CD4-positive, alpha-beta T cell treated with Interleukin-15 for 4 hours (primary cell): ENCODE measurements at regions not wholly inside any gene's neighbourhood (a gene's known extent, or its start where the extent isn't known, plus 50 kb on each side); places are given as distances from the start of the nearest gene placed in this dataset.
"Not testable (repeated sequence)": the region's sequence is repeated elsewhere in the genome, so short reads cannot be mapped to it uniquely, and the experiment has no call there.

Experiments used
- DNase-seq: peaks from one replicate; pipeline ENCODE4 v3.0.0-alpha.2; 2020; ENCODE audit warnings: low spot score

DNA sequence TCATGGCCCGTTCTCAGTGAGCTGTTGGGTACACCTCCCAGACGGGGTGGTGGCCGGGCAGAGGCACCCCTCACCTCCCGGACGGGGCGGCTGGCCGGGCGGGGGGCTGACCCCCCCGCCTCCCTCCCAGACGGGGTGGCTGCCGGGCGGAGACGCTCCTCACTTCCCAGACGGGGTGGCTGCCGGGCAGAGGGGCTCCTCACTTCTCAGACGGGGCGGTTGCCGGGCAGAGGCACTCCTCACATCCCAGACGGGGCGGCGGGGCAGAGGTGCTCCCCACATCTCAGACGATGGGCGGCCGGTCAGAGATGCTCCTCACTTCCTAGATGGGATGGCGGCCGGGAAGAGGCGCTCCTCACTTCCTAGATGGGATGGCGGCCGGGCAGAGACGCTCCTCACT, 129.7 kb upstream of the DAAM1 start:
- DNase-seq, result not testable (repeated sequence)

DNA sequence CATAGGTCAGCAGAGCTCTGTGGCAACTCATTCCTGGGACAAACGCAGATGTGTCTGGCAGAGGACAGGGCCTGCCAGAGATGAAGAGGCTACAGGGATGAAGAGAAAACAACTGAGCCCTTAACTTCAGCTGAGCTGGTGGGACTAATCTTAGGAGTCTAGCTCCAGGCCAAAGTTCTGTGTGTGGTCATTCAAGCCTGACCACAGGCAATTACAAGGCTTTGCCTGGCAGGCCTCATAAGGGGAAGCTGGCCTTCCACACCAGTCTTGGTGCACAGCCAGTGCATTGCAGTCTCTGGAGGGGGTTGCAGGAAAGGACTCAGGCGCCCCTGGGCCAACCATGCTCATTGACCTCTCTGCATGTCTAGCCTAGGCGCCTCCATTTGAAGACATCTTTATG, 127.6 kb upstream of the DAAM1 start:
- DNase-seq, result no peak

DNA sequence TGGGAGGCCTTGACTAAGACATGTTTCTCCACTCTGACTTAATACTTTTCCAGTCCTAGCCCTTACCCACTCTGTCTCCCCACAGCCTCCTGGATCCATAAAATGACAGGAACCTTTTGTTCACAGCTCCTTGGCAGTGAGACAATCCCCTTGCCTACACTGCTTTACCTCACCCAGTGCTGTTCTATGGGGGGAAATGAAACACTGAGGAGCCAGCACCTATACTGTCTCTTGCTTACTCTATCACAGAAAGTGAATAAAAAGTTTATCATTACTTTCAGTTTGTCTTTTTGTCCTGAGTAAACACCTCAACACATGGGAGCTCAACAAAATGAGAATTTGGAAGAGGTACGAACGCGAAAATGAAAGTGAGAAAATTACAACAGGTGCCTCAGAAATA, 127.2 kb upstream of the DAAM1 start:
- no peak for DNase-seq

DNA sequence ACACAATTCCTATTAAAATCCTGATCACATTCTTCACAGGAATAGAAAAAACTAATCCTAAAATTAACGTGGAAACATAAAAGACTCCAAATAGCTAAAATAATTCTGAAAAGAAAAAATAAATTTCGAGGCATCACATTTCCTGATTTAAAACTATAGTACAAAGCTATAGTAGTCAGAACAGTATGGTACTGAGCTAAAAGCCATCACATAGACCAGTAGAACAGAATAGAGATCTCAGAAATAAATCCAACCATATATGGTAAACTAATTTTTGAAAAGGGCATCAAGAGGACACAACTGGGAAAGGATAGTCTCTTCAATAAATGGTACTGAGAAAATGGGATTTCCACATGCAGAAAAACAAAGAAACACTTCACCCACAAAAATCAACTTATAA, 125.2 kb upstream of the DAAM1 start:
- no peak for DNase-seq

DNA sequence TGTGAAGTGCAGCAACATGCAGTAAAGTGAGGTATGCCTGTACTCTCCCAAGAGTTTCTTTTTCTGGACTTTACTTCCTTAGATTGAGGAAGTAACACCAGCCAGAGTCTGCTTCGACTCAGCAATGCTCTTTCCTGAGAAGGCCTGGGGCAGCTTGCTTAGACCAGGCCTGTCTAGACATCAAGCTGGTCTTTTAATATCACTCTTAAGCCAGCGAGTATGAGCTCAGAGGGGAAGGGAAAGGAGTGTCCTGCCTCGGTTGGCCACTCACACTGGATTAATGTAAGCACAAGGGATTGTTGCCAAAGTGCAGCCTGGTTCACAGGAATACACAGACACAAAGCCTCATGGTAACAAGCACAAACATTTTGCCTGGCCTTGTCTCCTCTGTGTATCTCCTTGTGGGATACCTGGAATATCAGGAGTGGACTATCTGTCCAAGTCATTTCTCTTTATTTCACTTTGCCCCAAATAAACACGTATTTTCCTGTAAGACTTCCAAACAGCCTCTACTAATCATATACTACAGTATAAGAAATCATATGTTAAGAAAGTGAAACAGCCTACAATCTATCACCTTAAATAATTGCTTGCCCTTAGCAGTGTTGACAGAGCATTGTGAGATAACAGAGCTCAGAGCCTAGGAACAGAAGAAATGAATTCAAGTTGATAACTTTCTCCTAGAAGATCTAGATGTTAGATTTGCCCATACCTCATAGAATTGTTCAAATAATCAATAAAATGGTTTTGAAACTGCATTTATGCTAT, 121.2 kb upstream of the DAAM1 start:
- DNase-seq, result no peak

DNA sequence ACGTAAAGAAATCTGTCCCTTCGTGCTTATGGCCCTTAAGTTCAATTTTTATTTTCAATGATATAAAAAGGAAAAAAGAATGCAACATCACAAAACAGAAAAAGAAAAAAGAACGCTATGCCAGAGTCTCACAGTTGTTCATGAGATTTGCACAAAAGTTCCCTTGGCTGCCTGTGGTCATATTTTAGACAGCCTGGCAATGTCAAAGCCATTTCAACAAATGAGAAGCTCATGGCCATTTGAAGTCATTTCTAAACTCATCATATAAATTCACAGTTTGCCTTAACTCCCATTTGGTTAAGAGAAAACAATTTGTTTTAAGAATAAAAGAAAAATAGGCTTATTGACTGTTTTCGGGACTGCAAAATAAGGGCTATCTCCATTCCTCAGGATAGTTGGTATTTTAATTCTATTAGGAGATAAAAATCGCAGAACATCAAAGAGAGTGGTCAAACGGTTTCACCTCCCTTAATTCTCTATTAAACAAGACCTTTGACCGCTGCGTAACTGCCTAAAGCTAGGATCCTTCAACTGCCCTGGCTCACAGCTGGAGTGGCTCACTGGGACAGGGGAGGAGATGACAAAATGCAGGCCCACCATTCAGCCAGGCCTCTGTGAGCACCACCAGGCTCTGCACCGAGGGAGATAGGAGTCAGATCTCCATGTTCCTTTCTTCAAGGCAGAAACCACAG, 119.2 kb upstream of the DAAM1 start:
- DNase-seq, result no peak

DNA sequence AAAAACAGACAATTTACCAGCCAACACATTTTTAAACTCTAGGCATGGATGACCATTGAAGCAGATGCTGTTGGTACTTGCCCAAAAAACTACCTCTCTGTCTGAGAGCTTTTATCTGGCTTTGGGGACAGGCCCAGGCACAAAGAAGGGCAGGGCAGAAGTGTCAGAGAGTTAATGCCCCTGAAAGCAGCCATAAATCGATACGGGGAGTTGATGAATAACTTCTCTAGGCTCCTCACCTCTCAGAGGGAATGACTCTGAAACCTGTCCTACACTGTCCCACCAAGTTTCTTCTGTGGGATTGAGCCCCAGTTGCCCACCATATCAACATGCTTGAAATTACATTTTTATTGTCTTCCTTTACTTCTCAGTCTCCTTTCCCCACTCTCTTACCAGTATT, 113.0 kb upstream of the DAAM1 start:
- DNase-seq, result no peak

DNA sequence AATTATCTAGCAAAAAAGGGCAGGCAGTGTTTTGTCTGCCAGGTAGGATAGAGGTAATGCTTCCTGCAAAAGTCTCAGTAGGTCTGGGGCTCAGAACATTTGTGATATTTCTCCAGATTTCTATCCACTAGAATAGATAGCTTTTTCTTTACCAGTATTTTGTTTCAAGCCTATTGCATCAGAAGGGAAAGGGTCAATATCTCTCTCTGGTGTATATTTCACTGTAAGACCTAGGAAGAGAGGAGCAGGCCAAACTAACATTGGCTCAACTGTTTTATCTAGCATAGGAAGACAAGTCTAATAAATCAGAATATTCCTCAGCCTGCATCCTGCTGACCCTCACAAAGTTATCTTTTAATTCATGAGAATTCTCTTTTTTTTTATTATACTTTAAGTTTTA, 106.7 kb upstream of the DAAM1 start:
- no peak for DNase-seq

DNA sequence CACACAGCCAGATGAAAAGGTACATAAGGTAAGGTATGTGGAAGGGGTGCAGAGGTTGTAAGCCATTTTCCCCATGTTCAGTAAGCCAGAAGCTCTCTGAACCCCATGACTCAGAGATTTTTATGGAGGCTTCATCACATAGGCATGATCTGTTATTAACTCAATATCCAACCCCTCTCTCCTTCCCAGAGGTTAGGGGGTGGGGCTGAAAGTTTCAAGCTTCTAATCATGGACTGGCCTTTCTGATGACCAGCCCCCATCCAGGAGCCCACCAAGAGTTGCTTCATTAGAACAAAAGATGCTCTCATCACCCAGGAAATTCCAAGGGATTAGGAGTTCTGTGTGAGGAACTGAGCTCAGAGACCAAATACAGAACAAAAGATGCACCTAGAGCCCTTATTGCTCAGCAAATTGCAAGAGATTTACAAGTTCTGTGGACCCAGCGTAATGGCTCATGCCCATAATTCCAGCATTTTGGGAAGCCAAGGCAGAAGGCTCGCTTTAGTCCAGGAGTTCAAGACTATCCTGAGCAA, 103.2 kb upstream of the DAAM1 start:
- no peak for DNase-seq

DNA sequence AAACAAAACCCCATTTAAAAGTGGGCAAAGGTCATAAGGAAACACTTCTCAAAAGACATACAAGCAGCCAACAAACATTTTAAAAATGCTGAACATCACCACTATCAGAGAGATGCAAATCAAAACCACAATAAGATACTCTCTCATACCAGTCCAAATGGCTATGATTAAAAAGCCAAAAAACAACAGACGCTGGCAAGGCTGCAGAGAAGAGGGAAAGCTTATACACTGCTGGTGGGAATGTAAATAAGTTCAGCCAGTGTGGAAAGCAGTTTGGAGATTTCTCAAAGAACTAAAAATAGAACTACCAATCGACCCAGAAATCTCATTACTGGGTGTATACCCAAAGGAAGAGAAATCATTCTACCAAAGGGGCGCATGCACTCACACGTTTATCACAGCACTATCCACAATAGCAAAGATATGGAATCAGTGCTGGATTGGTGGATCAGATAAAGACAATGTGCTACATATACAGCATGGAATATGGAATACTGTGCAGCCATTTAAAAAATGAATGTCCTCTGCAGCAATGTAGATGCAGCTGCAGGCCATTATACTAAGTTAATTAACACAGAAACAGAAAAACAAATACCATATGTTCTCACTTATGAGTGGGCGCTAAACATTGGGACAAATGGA, 102.1 kb upstream of the DAAM1 start:
- no peak for DNase-seq

DNA sequence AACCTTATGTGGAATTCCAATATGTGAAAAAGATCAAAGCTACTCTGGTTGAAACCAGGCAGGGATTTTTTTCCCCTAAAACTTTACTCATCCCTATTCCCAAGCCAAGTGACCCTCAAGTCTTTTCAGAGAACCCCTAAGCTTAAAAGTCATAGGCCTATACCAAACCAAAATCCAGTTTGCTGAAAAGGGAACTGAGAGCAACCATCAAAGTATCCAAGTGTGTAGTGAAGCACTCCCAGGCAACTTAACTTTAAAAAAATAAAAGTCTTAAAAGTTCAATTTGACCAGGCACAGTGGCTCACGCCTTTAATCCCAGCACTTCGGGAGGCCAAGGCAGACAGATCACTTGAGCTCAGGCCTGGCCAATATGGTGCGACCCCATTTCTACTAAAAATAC, 101.2 kb upstream of the DAAM1 start:
- DNase-seq, result no peak

DNA sequence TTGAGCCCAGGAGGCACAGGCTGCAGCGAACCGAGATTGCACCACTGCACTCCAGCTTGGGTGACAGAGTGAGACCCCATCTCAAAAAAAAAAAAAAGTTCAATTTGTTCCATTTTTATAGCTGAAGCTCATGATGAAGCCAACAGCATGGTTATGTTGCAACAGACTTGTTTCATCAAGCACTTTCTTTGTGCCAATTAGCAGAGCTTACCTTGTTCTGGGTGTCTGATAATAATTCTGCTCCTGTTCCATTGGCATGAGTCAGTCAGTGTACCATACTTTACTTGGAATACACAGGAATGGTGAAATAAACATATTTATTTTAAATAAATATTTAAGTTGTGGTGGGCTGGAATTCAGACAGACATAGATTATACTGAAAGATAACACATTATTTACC, 100.8 kb upstream of the DAAM1 start:
- DNase-seq, result no peak

DNA sequence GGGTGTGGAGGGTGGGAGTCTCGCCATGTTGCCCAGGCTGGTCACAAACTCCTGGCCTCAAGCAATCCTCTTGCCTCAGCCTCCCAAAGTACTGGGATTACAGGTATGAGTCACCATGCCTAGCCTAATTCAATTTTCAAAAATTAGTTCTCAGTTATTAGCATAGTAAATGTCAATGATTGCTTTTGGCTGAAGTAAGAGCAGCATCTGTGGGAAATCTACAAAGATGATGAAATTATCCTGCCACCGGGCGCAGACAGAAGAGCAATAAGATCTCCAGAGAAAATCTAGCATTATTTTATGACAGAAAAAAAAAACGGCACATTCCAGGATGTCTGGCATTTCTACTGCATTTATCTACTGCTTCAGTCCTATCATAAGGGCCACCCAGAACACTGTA, 97.9 kb upstream of the DAAM1 start:
- DNase-seq, result no peak

DNA sequence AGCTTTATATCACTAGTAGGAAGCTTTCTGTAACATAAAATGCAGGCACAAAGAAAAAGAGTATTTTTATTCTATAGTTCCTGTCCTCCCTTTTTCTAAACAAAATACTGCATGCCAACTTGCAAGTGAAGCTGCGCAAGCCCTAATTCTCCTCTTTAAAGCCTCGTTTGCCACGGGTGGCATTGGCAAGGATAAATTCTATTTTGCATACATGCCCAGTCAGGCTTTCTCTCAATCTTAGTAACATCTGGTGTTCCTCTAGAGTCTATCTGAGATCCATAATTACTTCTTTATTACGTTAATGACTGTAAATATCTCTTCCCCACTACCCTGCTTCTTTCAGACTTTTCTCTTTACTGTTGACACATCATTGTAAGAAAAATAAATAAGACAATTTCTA, 97.1 kb upstream of the DAAM1 start:
- no peak for DNase-seq

DNA sequence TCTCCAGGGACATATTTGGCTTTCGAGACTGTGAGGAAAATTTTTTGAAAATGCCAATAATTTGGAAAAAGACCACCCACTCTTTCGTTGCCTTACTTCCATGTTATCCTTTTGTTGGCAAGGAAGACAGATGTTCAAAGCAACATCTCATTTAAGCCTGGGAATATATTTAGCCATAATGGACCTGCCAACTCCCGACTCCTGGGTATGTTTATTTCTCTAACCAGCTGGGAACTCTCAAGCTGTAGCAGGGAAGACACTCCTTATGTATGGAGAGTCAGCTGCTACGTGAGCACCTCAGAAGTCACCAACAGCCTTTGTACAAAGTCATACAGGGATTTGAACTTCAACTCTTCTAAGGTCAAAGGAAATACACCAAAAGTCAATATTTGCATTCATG, 96.5 kb upstream of the DAAM1 start:
- no peak for DNase-seq

DNA sequence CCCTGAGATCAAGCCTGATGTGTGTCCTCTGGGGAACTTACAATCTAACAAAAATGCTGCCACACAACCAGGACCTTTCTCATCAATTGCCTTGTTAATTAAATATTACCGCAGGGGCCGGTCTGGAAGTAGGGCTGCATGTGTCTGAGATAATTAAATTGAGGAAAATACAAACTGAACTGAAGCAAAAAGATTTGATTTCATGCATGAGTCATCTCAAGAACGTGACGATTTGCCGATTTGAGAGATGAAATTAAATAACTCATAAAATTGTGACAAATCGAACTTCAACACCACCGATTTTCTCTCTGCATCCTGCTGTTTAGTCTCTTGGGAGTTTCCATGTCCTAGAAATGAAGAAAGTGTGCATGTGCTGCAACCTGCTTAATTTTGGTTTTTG, 94.6 kb upstream of the DAAM1 start:
- DNase-seq, result no peak

DNA sequence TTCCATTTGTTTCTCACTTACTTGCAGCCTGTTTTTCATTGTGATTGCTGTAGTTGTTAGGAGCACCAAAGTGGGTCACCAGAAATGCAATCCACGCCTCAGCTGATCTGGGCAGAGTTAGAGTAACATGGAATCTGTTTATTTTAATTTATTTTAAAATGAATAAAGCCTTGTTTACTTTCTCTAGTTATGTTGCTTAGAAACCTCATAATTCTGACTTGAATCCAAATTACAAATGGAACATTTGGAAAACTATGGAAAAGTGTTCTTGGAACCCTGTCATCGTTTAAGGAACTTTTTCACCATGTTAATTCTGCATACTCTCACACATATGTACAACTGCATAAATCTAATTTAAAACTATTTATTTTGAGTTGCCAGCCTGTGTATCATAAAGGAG, 92.2 kb upstream of the DAAM1 start:
- DNase-seq, result no peak

DNA sequence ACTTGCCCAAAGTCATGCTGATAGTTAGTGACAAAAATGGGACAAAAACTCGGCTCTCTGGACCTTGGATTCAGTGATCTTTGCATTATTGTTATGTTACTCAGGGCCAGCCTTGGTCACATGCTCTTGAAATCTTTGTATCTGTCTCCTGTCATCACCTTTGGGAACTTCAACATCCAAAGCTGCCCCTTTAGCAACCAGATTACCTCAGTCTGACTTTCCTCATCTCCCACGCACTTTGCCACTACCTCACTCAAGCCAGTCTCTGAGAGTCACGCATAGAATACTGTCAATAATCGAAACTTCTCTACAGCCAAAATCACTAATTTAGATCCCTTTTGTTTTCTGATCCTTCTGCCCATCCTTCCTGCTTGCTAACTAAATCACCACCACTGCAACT, 90.8 kb upstream of the DAAM1 start:
- no peak for DNase-seq

DNA sequence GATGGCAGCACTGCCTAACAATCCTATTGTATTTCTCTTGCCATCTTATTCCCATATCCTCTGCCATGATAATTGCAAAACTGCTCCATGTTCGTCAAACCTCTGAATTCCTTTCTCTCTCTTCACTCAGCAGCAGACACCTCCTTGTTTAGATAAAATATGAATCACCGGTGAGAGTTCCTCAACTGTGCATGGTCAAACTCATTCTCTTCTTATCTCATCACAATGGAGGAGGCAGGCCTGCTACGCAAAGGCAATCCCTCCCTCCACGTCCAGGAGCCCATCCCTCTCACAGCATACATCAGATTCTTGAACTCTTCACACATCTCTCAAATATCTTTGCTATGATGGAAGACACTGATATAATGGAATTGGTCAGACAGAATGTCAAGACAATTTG, 90.1 kb upstream of the DAAM1 start:
- DNase-seq, result no peak

DNA sequence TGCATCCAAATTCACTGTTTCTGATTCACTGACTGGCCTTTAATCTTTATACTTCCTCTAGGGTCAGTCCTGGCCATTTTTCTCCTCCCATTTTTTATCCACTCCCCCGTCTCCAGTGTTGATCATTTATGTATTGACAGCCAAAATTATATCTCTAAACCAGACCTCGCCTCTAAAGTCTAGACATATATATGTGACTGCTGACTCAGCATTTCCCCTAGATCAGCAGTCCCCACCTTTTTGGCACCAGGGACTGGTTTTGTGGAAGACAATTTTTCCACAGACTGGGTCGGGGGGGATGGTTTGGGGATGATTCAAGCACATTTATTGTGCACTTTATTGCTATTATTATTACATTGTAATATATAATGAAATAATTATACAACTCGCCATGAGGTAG, 88.3 kb upstream of the DAAM1 start:
- no peak for DNase-seq

DNA sequence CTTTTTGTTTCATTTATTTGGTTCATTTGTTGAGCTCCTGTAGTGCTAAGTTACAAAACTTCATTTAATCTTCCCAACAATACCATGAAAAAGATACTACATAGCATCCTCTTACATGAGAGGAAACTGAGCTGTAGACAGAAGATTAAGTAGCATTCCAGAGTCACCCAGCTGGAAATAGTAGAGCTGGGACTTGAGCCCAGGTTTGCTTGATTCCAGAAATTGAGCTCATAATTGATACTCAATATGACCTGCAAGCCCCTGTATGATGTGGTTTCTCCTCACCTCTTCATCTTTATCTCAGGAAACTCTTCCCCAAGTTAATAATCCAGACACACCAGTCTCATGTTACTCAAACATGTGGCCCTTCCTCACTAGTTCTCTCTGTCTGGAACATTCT, 87.0 kb upstream of the DAAM1 start:
- no peak for DNase-seq

DNA sequence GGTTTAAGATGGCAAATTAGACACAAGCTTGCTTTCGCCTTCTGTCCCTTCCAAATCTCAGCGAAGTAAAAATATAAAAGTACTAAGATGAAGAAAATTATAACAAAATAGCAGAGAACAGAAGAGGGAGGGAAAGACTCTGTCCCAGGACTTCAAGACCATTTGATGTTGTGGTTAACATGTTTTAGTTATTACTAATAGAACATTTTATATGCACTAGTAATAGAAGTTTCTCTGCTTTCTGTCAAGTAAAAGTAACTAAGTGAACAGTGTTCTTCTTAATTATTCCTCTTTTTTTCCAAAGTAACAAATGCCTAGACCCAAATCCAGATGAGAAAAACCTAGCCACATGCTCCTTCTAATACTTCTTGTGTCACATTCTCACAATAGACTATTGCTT, 85.1 kb upstream of the DAAM1 start:
- no peak for DNase-seq

DNA sequence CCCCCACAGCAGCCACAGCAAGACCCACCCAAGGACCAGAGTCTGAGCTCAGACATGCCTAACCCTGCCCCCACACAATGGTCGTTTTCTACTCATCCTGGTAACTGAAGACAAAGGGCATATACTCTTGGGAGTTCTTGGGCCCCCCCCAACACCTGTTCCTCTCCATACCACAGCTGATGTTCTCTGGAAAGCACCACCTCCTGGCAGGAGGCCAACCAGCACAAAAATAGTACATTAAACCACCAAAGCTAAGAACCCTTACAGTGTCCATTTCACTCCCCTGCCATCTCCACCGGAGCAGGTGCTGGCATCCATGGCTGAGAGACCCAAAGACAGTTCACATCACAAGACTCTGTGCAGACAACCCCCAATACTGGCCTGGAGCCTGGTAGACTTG, 80.6 kb upstream of the DAAM1 start:
- DNase-seq, result no peak
